ENCODE measurements at regions not wholly inside any gene's neighbourhood (a gene's known extent, or its start where the extent isn't known, plus 50 kb on each side); places are given as distances from the start of the nearest gene placed in this dataset.

GRCh38 chr20:39623584-39624234 lies 661.6 kb downstream of the DHX35 start:
- Mint-ChIP-seq H3K36me3 (ENCODE audit: low read depth) (no peaks in the 10 kb centered on the region), H3K27me3 (ENCODE audit: insufficient read depth) (peaks cover 1% of the 10 kb centered on the region; the same call in 1 of the 2 replicates), H3K4me1 (ENCODE audit: low read depth) (no peaks in the 10 kb centered on the region), H3K9me3 (peaks cover 32% of the 10 kb centered on the region), H3K4me3 (no peak overlapping the region), H3K27ac (no peak overlapping the region)
- DNase-seq = no peak
- TF ChIP-seq CTCF (IDR thresholded peaks at IDR 0.05) = no peak

- TF ChIP-seq CTCF (IDR thresholded peaks at IDR 0.05) = no peak
These were observed 657.2 kb downstream of the DHX35 start for GRCh38 chr20:39619271-39619785.

GRCh38 chr20:39611901-39612300 lies 649.8 kb downstream of the DHX35 start:
- Mint-ChIP-seq H3K4me1 (ENCODE audit: low read depth) (no peaks in the 10 kb centered on the region), H3K9me3 (peaks cover 47% of the 10 kb centered on the region), H3K36me3 (ENCODE audit: low read depth) (no peaks in the 10 kb centered on the region), H3K27me3 (ENCODE audit: insufficient read depth) (no peaks in the 10 kb centered on the region), H3K27ac (no peak overlapping the region), H3K4me3 (no peak overlapping the region)
- no peak for DNase-seq
- no peak for TF ChIP-seq CTCF (IDR thresholded peaks at IDR 0.05)

More at GRCh38 chr20:39619271-39619785, 657.2 kb downstream of the DHX35 start:
- Mint-ChIP-seq H3K27me3 (ENCODE audit: insufficient read depth) (no peaks in the 10 kb centered on the region), H3K4me1 (ENCODE audit: low read depth) (no peaks in the 10 kb centered on the region), H3K36me3 (ENCODE audit: low read depth) (no peaks in the 10 kb centered on the region), H3K27ac (no peak overlapping the region), H3K9me3 (peaks cover 31% of the 10 kb centered on the region), H3K4me3 (no peak overlapping the region)
- DNase-seq = no peak

- Mint-ChIP-seq H3K4me1 (ENCODE audit: low read depth) (no peaks in the 10 kb centered on the region), H3K9me3 (peaks cover 63% of the 10 kb centered on the region), H3K4me3 (no peak overlapping the region), H3K36me3 (ENCODE audit: low read depth) (no peaks in the 10 kb centered on the region), H3K27ac (no peak overlapping the region), H3K27me3 (ENCODE audit: insufficient read depth) (no peaks in the 10 kb centered on the region)
- no peak for DNase-seq
- no peak for TF ChIP-seq CTCF (IDR thresholded peaks at IDR 0.05)
These were observed 645.0 kb downstream of the DHX35 start for GRCh38 chr20:39607141-39607540.

GRCh38 chr20:39605908-39606307 lies 643.8 kb downstream of the DHX35 start:
- Mint-ChIP-seq H3K9me3 (peaks cover 62% of the 10 kb centered on the region), H3K4me3 (no peak overlapping the region), H3K27ac (no peak overlapping the region), H3K36me3 (ENCODE audit: low read depth) (no peaks in the 10 kb centered on the region), H3K4me1 (ENCODE audit: low read depth) (no peaks in the 10 kb centered on the region), H3K27me3 (ENCODE audit: insufficient read depth) (no peaks in the 10 kb centered on the region)
- DNase-seq = no peak
- TF ChIP-seq CTCF (IDR thresholded peaks at IDR 0.05) = no peak
